Embryonic facial prominence (tissue), 1 donor: ENCODE measurements at regions not wholly inside any gene's neighbourhood (a gene's known extent, or its start where the extent isn't known, plus 50 kb on each side); places are given as distances from the start of the nearest gene placed in this dataset.
"Not testable (repeated sequence)": the region's sequence is repeated elsewhere in the genome, so short reads cannot be mapped to it uniquely, and the experiment has no call there.

Experiments
- DNase-seq: peaks from one replicate; pipeline ENCODE4 v3.0.0-alpha.2; 2016; ENCODE audit errors: extremely low spot score

DNA sequence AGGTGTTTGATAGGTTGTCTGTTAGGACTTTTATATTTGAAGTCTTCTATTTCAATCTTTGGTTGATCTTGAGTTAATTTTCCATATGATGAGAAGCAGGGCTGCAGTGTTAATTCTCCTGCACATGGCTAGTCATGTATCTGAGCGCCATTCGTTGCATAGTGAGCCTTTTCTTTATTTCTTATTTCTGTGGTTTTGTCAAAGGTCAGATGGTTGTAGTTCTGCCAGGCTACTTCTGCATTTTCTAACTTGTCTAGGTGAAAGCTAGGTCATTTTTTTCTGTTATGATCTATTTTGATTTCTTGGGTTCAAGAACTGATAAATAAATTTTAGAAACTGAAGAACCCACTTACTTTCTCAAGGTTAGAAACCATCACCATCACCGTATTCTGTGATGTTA is 56.7 kb downstream of the CCDC74A start:
- DNase-seq: no peak

DNA sequence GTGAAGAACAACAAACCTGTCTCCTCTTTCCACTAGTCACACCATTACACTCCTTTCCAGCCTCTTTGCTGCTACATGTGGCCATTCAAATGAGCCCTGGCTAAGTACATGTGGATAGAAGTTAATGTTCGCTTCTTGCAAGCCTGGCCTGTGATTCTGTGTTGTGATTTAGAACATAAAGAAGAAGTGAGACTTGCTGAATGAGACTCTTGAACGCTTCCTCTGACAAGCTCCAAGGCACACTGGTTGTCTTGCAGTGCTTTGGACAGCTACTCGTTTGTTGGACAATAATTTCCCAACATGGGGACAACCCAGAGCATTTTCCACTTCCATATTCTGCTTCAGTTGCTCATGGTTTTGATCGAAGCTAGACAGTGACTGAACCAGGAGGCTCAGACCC is 57.3 kb downstream of the CCDC74A start:
- no peak for DNase-seq

DNA sequence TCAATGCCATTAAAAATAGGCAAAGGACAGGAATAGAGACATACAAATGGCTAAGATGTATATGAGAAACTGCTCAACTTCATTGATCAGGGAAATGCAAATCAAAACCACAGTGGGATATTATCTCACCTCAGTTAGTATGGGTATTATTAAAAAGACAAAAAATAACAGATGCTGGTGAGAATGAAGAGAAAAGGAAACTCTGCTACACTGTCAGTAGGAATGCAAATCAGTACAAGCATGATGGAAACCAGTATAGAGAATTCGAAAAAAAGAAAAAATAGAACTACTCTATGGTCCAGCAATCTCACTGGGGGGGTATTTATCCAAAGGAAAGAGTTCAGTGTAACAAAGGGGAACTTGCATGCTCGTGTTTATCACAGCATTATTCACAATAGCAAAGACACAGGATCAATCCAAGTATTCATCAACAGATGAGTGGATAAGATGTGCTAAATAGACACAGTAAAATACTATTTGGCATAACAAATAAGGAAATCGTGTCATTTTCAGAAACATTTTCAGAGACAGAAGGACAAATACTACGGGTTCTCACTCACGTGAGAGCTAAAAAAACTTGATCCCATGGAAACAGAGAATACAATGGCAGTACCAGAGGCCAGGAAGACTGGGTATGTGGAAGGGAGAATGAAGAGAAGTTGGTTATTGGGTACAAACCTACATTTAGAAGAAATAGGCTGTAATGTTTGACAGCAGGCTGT is 60.6 kb downstream of the CCDC74A start:
- DNase-seq: no peak

DNA sequence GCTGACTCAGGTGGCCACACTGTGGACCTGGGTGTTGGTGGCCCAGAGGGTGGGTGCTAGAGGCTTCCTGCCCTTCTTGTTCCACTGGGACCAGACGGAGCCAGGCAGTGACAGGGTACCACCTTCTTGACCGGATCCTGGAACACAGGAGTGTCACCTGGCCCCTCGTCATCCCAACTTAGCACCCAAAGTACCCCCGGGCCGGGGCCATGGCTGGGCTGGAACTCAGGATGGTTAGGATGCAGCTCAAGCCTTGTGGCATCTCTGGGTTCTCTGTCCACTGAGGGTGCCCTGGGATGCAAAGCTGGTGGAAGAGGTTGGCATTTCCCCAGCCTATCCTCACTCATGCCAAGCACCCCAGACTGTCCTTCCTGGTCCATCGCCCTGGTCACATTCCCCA is 61.4 kb downstream of the CCDC74A start:
- DNase-seq: not testable (repeated sequence)

DNA sequence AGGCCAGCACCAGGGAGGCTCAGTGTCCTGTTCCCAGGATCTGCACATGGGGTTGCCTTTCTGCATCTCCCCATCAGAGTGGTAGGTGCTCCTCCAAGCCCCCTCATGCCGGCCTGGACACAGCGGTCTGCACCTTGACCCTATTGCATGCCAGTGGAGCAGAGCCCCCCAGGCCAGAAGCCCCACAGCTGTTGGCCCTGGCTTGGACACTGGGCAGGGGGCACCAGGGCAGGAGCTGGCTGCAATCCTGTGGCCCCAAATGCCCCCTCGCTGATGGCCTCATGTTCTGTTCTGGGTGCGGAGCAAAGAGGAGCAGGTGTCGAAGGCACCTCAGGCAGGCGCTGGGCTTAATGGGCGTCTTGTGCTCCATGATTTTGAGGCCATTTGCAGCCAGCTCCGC is 62.7 kb downstream of the CCDC74A start:
- DNase-seq: no peak

DNA sequence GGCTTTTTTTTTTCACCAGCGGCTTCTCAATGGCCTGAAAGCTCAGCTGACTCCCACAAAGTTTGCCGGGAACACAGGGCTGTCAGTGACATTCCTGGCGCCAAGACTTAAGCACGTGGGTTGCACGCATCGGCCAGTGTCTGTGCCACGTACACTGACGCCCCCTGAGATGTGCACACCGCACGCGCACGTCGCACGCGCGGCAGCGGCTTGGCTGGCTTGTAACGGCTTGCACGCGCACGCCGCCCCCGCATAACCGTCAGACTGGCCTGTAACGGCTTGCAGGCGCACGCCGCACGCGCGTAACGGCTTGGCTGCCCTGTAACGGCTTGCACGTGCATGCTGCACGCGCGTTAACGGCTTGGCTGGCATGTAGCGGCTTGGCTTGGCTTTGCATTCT is 63.2 kb downstream of the CCDC74A start:
- DNase-seq: no peak

DNA sequence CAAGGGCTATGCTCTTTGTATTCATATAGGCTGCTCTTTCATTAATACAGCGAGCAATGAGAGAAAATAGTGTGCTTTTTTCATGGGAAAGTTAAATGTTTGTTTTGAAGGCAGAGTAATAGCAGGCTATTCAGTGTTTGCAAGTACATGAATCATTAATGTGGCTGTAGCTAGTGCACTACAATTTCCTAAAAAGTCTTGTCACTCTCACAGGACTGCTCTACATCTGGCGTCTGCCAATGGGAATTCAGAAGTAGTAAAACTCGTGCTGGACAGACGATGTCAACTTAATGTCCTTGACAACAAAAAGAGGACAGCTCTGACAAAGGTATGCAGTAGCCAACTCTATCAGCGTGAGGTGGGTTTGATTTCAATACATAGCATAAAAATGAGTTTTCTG is 68.9 kb downstream of the CCDC74A start:
- not testable (repeated sequence) for DNase-seq

DNA sequence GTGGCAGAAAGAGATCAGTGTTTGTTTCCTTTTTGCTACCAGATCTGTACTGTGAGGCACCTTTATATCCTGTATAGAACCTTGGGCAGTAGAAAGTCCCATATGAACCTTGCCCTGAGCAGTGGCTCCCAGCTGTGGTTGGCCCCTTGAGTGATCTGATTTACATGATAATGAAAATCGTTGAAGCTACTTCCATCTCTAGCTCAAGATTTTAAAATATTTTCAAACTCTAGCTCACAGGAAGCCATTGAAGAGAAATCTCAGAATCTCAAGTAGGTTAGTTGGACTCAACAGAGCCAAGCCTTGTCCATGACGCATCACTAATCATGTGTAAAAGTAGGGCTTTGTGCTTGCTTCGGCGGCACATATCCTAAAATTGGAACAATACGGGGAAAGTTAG is 74.8 kb downstream of the CCDC74A start:
- not testable (repeated sequence) for DNase-seq

DNA sequence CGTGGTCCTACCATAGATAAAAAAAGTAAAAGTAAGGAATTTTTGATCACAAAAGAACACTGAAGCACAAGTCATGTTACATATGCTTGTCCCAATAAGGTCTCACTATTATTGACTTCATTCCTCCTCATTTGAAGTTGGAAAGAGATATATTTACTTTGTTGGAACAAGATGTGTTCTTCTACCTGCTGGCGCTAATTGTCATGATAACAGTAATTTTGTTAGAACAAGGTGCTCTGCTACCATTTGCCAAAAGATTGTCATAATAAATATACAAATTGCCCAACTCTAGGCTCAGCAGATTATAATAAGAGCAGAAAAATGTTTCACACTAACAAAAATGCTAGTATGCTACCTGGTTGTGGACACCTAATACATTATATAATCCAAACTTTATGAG is 77.0 kb downstream of the CCDC74A start:
- not testable (repeated sequence) for DNase-seq

DNA sequence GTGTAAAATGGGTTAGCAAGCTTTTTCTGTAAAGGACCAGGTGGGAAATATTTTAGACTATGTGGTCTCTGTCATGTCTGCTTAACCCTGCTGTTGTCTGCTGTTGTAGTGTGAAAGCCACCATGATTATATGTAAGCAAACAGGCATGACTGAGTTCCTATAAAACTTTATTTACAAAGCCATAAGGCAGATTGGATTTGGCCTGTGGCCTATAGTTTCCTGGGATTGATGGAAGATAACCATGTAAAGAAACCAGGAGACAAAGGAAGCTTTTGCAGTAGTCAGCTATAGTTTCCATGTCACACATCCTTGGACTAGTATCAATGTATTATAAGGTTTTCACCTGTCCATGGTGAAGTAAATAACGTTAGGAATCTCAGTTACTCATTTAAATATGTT is 78.7 kb downstream of the CCDC74A start:
- DNase-seq: not testable (repeated sequence)

DNA sequence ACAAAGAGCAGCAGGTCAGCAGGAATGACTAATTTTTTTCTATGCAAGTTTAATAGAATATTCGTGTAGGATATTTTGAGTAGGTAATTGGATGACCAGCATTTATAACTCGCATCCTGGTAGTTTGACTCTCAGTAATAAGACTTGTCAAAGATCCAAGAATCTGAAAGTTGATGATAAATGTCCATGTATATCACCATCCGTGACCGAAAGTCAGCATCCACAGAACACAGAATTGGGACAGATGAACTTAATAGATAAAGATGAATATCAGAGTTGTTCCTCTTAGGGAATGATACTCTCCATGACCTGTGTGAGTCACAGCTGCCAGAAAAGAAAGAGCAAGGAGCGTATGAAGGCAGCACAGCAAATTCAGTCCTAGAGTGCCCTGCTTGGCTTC is 79.4 kb downstream of the CCDC74A start:
- not testable (repeated sequence) for DNase-seq

DNA sequence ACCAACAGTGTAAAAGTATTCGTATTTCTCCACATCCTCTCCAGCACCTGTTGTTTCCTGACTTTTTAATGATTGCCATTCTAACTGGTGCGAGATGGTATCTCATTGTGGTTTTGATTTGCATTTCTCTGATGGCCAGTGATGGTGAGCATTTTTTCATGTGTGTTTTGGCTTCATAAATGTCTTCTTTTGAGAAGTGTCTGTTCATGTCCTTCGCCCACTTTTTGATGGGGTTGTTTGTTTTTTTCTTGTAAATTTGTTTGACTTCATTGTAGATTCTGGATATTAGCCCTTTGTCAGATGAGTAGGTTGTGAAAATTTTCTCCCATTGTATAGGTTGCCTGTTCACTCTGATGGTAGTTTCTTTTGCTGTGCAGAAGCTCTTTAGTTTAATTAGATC is 86.9 kb downstream of the CCDC74A start:
- not testable (repeated sequence) for DNase-seq

DNA sequence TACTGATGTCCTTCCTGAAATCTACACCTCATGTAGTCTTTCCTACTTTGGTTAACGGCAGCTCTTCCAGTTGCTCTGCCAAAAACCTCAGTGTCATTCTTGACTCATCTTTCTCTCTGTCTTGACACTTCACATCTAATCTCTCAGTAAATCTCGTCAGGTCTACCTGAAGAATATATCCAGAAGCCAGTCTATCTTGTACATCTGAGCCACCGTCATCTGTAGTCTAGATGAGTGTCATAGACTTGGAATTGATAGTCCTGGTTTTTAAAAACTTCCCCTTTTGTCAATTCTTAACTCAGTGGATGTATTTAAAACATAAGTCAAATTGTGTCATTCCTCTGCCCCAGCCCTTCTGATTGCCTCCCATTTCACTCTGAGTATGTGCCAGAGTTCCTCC is 90.6 kb downstream of the CCDC74A start:
- DNase-seq: not testable (repeated sequence)

DNA sequence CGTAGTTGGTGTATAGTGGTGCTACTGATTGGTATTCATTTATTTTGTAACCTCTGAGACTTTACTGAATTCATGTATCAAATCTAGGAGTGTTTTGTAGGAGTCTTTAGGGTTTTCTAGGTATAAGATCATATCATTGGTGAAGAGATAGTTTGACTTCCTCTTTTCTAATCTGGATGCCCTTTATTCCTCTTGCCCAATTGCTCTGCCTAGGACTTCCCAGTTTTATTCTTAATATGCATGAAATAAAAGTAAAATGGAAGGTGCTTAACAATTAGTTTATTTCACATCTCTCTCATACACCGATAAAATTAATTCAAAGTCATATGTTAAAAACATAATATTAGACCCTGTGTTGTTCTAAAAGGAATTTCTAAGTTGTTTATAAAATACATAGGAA is 95.2 kb downstream of the CCDC74A start:
- not testable (repeated sequence) for DNase-seq

DNA sequence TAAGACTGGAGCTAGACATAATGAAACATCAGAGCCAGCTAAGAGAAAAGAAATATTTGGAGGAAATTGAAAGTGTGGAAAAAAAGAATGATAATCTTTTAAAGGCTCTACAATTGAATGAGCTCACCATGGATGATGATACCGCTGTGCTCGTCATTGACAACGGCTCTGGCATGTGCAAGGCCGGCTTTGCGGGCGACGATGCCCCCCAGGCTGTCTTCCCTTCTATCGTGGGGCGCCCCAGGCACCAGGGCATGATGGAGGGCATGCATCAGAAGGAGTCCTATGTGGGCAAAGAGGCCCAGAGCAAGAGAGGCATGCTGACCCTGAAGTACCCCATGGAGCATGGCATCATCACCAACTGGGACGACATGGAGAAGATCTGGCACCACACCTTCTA is 98.3 kb downstream of the CCDC74A start:
- not testable (repeated sequence) for DNase-seq

DNA sequence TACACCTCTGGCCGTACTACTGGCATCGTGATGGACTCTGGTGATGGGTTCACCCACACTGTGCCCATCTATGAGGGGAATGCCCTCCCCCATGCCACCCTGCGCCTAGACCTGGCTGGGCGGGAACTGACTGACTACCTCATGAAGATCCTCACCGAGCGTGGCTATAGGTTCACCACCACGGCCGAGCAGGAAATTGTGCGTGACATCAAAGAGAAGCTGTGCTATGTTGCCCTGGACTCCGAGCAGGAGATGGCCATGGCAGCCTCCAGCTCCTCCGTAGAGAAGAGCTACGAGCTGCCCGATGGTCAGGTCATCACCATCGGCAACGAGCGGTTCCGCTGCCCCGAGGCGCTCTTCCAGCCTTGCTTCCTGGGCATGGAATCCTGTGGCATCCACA is 98.9 kb downstream of the CCDC74A start:
- not testable (repeated sequence) for DNase-seq

DNA sequence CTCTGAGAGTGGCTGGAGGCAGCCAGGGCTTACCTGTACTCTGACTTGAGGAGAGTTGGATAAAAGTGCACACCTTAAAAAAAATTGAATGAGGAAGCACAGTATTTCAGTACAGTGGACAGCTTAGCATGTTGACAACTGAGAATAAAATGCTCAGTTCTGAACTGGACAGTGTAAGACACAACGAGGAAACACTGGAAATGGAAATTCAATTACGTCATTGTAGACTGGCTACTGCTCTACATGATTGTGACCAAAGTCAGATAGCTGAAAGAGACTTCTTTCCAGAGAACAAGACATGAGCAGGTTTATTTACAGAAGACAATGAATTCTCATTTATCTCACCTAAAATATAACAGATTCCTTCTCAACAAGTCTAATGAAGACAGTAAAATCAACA is 100.1 kb downstream of the CCDC74A start:
- DNase-seq: not testable (repeated sequence)

DNA sequence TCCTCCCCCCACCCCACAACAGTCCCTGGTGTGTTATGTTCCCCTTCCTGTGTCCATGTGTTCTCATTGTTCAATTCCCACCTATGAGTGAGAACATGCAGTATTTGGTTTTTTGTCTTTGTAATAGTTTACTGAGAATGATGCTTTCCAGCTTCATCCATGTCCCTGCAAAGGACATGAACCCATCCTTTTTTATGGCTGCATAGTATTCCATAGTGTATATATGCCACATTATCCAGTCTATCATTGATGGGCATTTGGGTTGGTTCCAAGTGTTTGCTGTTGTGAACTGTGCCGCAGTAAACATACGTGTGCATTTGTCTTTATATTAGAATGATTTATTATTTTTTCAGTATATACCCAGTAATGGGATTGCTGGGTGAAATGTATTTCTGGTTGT is 104.0 kb downstream of the CCDC74A start:
- DNase-seq: not testable (repeated sequence)

DNA sequence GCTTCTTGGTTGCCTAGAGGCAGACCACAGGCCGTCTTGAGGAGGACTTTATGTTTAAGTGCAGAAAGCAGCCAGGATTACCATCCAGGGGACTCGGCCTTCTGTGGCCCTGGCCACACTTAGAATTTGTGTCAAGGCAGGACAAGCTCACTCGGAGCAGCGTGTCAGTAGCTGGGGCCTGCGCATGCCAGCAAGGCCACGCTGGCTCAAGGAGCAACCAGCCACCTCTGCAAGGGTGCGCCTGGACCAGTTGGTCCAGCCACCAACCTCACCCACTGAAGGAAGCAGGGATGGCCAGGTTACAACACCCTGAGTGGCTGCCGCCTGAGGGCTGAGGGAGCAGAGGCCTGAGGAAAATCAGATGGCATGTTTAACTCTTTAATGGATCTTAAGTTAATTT is 105.7 kb downstream of the CCDC74A start:
- DNase-seq: not testable (repeated sequence)

DNA sequence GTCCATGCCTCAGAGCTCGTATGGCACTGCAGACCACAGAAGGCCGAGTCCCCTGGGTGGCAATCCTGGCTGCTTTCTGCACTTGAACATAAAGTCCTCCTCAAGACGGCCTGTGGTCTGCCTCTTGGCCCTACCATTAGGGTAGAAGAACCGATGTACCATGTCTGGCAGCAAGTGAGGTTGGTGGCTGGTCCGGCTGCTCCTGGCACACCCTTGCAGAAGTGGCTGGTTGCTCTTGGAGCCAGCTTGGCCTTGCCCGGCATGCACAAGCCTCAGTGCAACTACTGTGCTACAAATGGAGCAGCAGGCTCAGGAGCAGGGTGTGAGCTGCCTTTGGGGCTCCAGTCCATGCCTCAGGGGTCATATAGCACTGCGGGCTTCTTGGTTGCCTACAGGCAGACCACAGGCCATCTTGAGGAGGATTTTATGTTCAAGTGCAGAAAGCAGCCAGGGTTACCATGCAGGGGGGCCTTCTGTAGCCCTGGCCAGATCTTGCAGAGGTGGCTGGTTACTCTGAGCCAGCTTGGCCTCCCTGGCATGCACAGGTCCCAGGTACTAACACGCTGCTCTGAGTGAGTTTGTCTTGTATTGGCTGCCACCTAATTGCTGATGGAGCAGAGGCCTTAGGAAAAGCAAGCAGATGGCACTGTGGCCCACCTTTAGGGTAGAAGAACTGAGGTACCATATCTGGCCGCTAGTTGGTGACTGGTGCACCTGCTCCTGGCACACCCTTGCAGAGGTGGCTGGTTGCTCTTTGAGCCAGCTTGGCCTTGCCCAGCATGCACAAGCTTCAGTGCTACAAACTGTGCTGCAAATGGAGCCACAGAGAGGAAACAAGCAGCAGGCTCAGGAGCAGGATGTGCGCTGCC is 106.4 kb downstream of the CCDC74A start:
- not testable (repeated sequence) for DNase-seq

DNA sequence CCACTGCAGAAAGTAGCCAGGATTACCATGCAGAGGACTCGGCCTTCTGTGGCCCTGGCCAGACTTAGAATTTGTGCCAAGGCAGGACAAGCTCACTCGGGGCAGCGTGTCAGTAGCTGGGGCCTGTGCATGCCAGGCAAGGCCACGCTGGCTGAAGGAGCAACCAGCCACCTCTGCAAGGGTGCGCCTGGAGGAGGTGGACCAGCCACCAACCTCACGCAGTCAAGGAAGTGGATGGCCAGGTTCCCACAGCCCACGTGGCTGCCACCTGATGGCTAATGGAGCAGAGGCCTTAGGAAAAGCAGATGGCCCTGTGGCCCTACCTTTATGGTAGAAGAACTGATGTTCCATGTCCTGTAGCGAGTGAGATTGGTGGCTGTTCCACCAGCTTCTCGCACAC is 107.9 kb downstream of the CCDC74A start:
- DNase-seq: no peak

DNA sequence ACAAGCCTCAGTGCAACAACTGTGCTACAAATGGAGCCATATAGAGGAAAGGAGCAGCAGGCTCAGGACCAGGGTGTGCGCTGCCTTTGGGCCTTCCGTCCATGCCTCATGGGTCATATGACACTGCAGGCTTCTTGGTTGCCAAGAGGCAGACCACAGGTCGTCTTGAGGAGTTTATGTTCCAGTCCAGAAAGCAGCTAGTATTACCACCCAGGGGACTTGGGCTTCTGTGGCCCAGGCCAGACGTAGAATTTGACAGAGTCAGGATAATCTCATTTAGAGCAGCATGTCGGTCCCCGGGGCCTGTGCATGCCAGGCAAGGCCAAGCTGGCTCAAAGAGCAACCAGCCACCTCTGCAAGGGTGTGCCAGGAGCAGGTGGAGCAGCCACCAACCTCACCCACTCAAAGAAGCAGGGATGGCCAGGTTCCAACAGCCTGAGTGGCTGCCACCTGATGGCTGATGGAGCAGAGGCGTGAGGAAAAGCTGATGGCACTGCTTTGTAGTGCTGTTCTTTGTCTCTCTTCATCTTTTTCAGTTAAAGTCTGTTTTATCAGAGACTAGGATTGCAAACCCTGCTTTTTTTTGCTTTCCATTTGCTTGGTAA is 109.1 kb downstream of the CCDC74A start:
- DNase-seq: not testable (repeated sequence)
